SH-SY5Y (cell line): ENCODE measurements at regions not wholly inside any gene's neighbourhood (a gene's known extent, or its start where the extent isn't known, plus 50 kb on each side); places are given as distances from the start of the nearest gene placed in this dataset.

ENCODE experiments used
- GATA2 ChIP-seq: IDR thresholded peaks from 2 replicates; pipeline ENCODE4 v1.6.1; 2011; ENCODE audit warnings: mild to moderate bottlenecking, low read depth, low read length
- GATA3 ChIP-seq: IDR thresholded peaks from 2 replicates; pipeline ENCODE4 v1.6.1; 2011; ENCODE audit warnings: low read depth, mild to moderate bottlenecking, low read length, moderate library complexity

DNA sequence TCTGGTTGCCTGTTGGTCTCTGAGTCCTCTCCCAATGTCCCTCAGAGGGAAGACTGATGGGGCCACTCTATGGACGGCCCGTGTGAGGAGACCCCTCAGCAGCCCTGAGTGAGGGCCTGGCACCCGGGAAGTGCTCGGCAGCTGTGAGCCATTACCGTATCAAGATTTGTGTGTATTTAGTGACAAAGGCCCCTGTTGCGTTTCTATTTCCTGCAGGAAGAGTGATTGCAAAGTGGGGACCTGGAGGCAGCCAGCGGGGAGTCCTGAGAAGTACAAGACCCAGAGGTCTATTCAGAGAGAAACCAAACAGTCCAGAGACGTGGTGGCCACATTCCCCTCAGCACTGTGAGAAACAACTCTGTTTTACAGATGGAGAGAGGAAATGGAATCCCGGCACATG lies 51.1 kb upstream of the CHST15 start:
- TF ChIP-seq GATA2 = no peak
- no peak for TF ChIP-seq GATA3
